PC-9 (cell line): ENCODE measurements at regions not wholly inside any gene's neighbourhood (a gene's known extent, or its start where the extent isn't known, plus 50 kb on each side); places are given as distances from the start of the nearest gene placed in this dataset.

Experiments
- BruUV-seq: library from RNA; stranded (reverse); fragments of 400-500 nt; replicated peaks from 2 replicates; lab custom pipeline; 2021; lab: Mats Ljungman, UMichigan
- CTCF ChIA-PET: fragments of 300-600 bp; sonication (Branson Sonifier 250); formaldehyde crosslinking; loops from one replicate; lab custom pipeline; 2022; ENCODE audit warnings: antibody characterized with exemption; lab: Charles Lee
- POLR2A ChIA-PET: fragments of 300-600 bp; sonication (Branson Sonifier 250); formaldehyde crosslinking; loops from one replicate; lab custom pipeline; 2022; ENCODE audit warnings: antibody characterized with exemption; ENCODE audit not compliant: unreplicated experiment; lab: Charles Lee
- DNase-seq, 2 experiments: peaks; one replicate each; pipeline versions ENCODE4 v3.0.0 to v3.0.0-alpha.2; 2015 to 2022; ENCODE audit warnings: mixed read lengths in 1 of 2
- H2AFZ ChIP-seq: fragments of 200-600 bp; sonication (generic); 2 replicates; pipeline ENCODE4 v1.8.1; 2017; ENCODE audit warnings: antibody characterized with exemption
- H3F3A ChIP-seq: fragments of 200-600 bp; sonication (generic); 2 replicates; pipeline ENCODE4 v1.8.1; 2017; ENCODE audit warnings: antibody characterized with exemption, mild to moderate bottlenecking, low read depth; ENCODE audit not compliant: insufficient read depth
- H3K27ac ChIP-seq: fragments of 200-600 bp; sonication (generic); 2 replicates; pipeline ENCODE4 v1.6.1; 2016; ENCODE audit warnings: mixed run types
- H3K27me3 ChIP-seq: fragments of 200-600 bp; sonication (generic); 2 replicates; pipeline ENCODE4 v1.6.1; 2016; ENCODE audit warnings: low read depth, mixed run types; ENCODE audit not compliant: insufficient read depth
- H3K36me3 ChIP-seq: fragments of 200-600 bp; sonication (generic); 2 replicates; pipeline ENCODE4 v1.6.1; 2016; ENCODE audit warnings: low read depth, mixed run types
- H3K4me1 ChIP-seq: fragments of 200-600 bp; sonication (generic); replicated peaks from 2 replicates; pipeline ENCODE4 v1.6.1; 2016; ENCODE audit warnings: mixed run types; ENCODE audit not compliant: insufficient read depth
- H3K4me2 ChIP-seq: fragments of 200-600 bp; sonication (generic); 2 replicates; pipeline ENCODE4 v1.6.1; 2017; ENCODE audit warnings: mixed run types
- H3K4me3 ChIP-seq: fragments of 200-600 bp; sonication (generic); 2 replicates; pipeline ENCODE4 v1.6.1; 2016; ENCODE audit warnings: mixed run types
- H3K79me2 ChIP-seq: fragments of 200-600 bp; sonication (generic); 2 replicates; pipeline ENCODE4 v1.6.1; 2017; ENCODE audit warnings: low read depth, mixed run types
- H3K9me2 ChIP-seq: fragments of 200-600 bp; sonication (generic); 2 replicates; pipeline ENCODE4 v1.8.1; 2017; ENCODE audit warnings: mild to moderate bottlenecking; ENCODE audit not compliant: insufficient read depth
- H3K9me3 ChIP-seq: fragments of 200-600 bp; sonication (generic); 2 replicates; pipeline ENCODE4 v1.8.1; 2016; ENCODE audit warnings: low read depth; ENCODE audit not compliant: insufficient read depth
- H4K20me1 ChIP-seq: fragments of 200-600 bp; sonication (generic); 2 replicates; pipeline ENCODE4 v1.8.1; 2017; ENCODE audit not compliant: insufficient read depth
- CTCF ChIP-seq: fragments of 200-600 bp; sonication (generic); conservative IDR thresholded peaks from 2 replicates; pipeline ENCODE4 v1.6.1; 2017; ENCODE audit warnings: mixed run types, antibody characterized with exemption, mild to moderate bottlenecking, moderate library complexity
- EZH2 ChIP-seq: fragments of 200-600 bp; sonication (generic); IDR thresholded peaks from 2 replicates; pipeline ENCODE4 v1.8.0; 2017; ENCODE audit warnings: antibody characterized with exemption, low read depth
- intact Hi-C: fragments of 100-400 bp; cut with micrococcal nuclease; formaldehyde crosslinking; loops from one replicate; pipeline ENCODE4 v1.10.0; 2022; ENCODE audit not compliant: unreplicated experiment

GRCh38 chr6:164252291-164252690, 837.8 kb downstream of the QKI start:
- Histone ChIP-seq H3F3A (no peaks in the 10 kb centered on the region), H3K27ac (no peak overlapping the region), H3K9me3 (no peaks in the 10 kb centered on the region), H2AFZ (no peak overlapping the region), H3K27me3 (no peaks in the 10 kb centered on the region), H3K9me2 (no peaks in the 10 kb centered on the region; the same call in 1 of the 2 replicates), H3K4me2 (no peak overlapping the region), H3K4me1 (no peaks in the 10 kb centered on the region), H3K79me2 (no peaks in the 10 kb centered on the region), H3K36me3 (no peaks in the 10 kb centered on the region), H4K20me1 (no peaks in the 10 kb centered on the region), H3K4me3 (no peak overlapping the region)
- POLR2A ChIA-PET, result no interaction called here
- CTCF ChIA-PET, result no interaction called here
- TF ChIP-seq EZH2 (no peak), CTCF (no peak)
- DNase-seq, result no peak
- no TSS peak for BruUV-seq
- intact Hi-C loops, result no loop called here

- H3F3A ChIP-seq, result no peaks in the 10 kb centered on the region
- CTCF ChIA-PET, result no interaction called here
- DNase-seq, result no peak
- H3K9me3 ChIP-seq, result no peaks in the 10 kb centered on the region; the same call in 1 of the 2 replicates
- H3K79me2 ChIP-seq, result no peaks in the 10 kb centered on the region
- no peaks in the 10 kb centered on the region for H3K9me2 ChIP-seq
- TF ChIP-seq EZH2 (no peak), CTCF (no peak)
- H2AFZ ChIP-seq, result no peak overlapping the region
- H3K27me3 ChIP-seq, result peaks cover 3% of the 10 kb centered on the region; the same call in 1 of the 2 replicates
- no peak overlapping the region for H3K27ac ChIP-seq
- POLR2A ChIA-PET, result no interaction called here
- BruUV-seq, result no TSS peak
- no peaks in the 10 kb centered on the region for H4K20me1 ChIP-seq
- no peak overlapping the region for H3K4me2 ChIP-seq
- no peaks in the 10 kb centered on the region for H3K36me3 ChIP-seq
- intact Hi-C loops, result no loop called here
- H3K4me3 ChIP-seq, result no peak overlapping the region
- H3K4me1 ChIP-seq, result no peaks in the 10 kb centered on the region
These were observed 832.6 kb downstream of the QKI start for GRCh38 chr6:164247106-164247505.

GRCh38 chr6:164246082-164246481, 831.6 kb downstream of the QKI start:
- H3K36me3 ChIP-seq, result no peaks in the 10 kb centered on the region
- H3K9me3 ChIP-seq, result no peaks in the 10 kb centered on the region; the same call in 1 of the 2 replicates
- no peaks in the 10 kb centered on the region for H3F3A ChIP-seq
- CTCF ChIA-PET, result no interaction called here
- TF ChIP-seq CTCF (no peak), EZH2 (no peak)
- H2AFZ ChIP-seq, result no peak overlapping the region
- no TSS peak for BruUV-seq
- DNase-seq, result no peak
- H3K4me3 ChIP-seq, result no peak overlapping the region
- H3K4me1 ChIP-seq, result no peaks in the 10 kb centered on the region
- POLR2A ChIA-PET, result no interaction called here
- no peaks in the 10 kb centered on the region for H4K20me1 ChIP-seq
- no peaks in the 10 kb centered on the region for H3K79me2 ChIP-seq
- peaks cover 3% of the 10 kb centered on the region; the same call in 1 of the 2 replicates for H3K27me3 ChIP-seq
- intact Hi-C loops, result no loop called here
- H3K9me2 ChIP-seq, result no peaks in the 10 kb centered on the region
- no peak overlapping the region for H3K27ac ChIP-seq
- H3K4me2 ChIP-seq, result no peak overlapping the region
